H9 (cell line): ENCODE measurements at regions not wholly inside any gene's neighbourhood (a gene's known extent, or its start where the extent isn't known, plus 50 kb on each side); places are given as distances from the start of the nearest gene placed in this dataset.

ENCODE experiments used
- DNase-seq: peaks from one replicate; pipeline ENCODE4 v3.0.0-alpha.2; 2017
- H2AFZ ChIP-seq: one replicate; pipeline ENCODE4 v1.6.1; 2013; ENCODE audit warnings: mild to moderate bottlenecking, low read length, control low read depth, moderate library complexity
- H2AK5ac ChIP-seq: 2 replicates; pipeline ENCODE4 v1.6.1; 2013; ENCODE audit warnings: low read length, control low read depth, mixed read lengths; ENCODE audit not compliant: insufficient read length
- H2BK120ac ChIP-seq: one replicate; pipeline ENCODE4 v1.6.1; 2013; ENCODE audit warnings: low read depth, mild to moderate bottlenecking, low read length, control low read depth, inconsistent platforms; ENCODE audit not compliant: poor library complexity, severe bottlenecking
- H2BK12ac ChIP-seq: 2 replicates; pipeline ENCODE4 v1.6.1; 2013; ENCODE audit warnings: low read length, control low read depth, mixed read lengths, low read depth; ENCODE audit not compliant: insufficient read length
- H2BK15ac ChIP-seq: 2 replicates; pipeline ENCODE4 v1.6.1; 2013; ENCODE audit warnings: low read depth, low read length, control low read depth
- H2BK20ac ChIP-seq: one replicate; pipeline ENCODE4 v1.6.1; 2013; ENCODE audit warnings: low read depth, mild to moderate bottlenecking, low read length, control low read depth, inconsistent platforms; ENCODE audit not compliant: poor library complexity, severe bottlenecking
- H2BK5ac ChIP-seq: 2 replicates; pipeline ENCODE4 v1.6.1; 2013; ENCODE audit warnings: low read length, control low read depth, mixed read lengths; ENCODE audit not compliant: insufficient read length
- H3K14ac ChIP-seq: 2 replicates; pipeline ENCODE4 v1.6.1; 2013; ENCODE audit warnings: low read length, control low read depth; ENCODE audit not compliant: insufficient read depth
- H3K18ac ChIP-seq: 2 replicates; pipeline ENCODE4 v1.6.1; 2013; ENCODE audit warnings: low read depth, mild to moderate bottlenecking, mixed read lengths, low read length, control low read depth; ENCODE audit not compliant: insufficient read length
- H3K23ac ChIP-seq: 2 replicates; pipeline ENCODE4 v1.6.1; 2013; ENCODE audit warnings: low read length, control low read depth, mixed read lengths, low read depth; ENCODE audit not compliant: insufficient read length
- H3K23me2 ChIP-seq: 2 replicates; pipeline ENCODE4 v1.6.1; 2013; ENCODE audit warnings: low read depth, mild to moderate bottlenecking, mixed read lengths, low read length, control low read depth; ENCODE audit not compliant: insufficient read length, poor library complexity, severe bottlenecking
- H3K27ac ChIP-seq: 2 replicates; pipeline ENCODE4 v1.5.1; 2013; ENCODE audit warnings: low read length, control low read depth, mixed read lengths, low read depth; ENCODE audit not compliant: insufficient read length
- H3K27me3 ChIP-seq: 2 replicates; pipeline ENCODE4 v1.6.1; 2013; ENCODE audit warnings: low read length, control low read depth, inconsistent platforms; ENCODE audit not compliant: insufficient read depth
- H3K4ac ChIP-seq: 2 replicates; pipeline ENCODE4 v1.6.1; 2013; ENCODE audit warnings: low read depth, mild to moderate bottlenecking, control low read depth, inconsistent platforms, low read length, moderate library complexity
- H3K4me1 ChIP-seq: 2 replicates; pipeline ENCODE4 v1.6.1; 2013; ENCODE audit warnings: low read length, control low read depth, inconsistent platforms; ENCODE audit not compliant: insufficient read depth
- H3K4me2 ChIP-seq: 2 replicates; pipeline ENCODE4 v1.6.1; 2013; ENCODE audit warnings: low read length, control low read depth, mixed read lengths; ENCODE audit not compliant: insufficient read length, insufficient read depth
- H3K56ac ChIP-seq: 2 replicates; pipeline ENCODE4 v1.6.1; 2013; ENCODE audit warnings: low read depth, mild to moderate bottlenecking, mixed read lengths, low read length, control low read depth; ENCODE audit not compliant: insufficient read length
- H3K79me1 ChIP-seq: 2 replicates; pipeline ENCODE4 v1.6.1; 2013; ENCODE audit warnings: low read depth, mild to moderate bottlenecking, moderate library complexity, low read length, control low read depth, inconsistent platforms; ENCODE audit not compliant: insufficient read depth, poor library complexity, severe bottlenecking
- H3K79me2 ChIP-seq: 2 replicates; pipeline ENCODE4 v1.6.1; 2013; ENCODE audit warnings: low read length, control low read depth, inconsistent platforms; ENCODE audit not compliant: insufficient read depth
- H3K9ac ChIP-seq: 2 replicates; pipeline ENCODE4 v1.6.1; 2013; ENCODE audit warnings: low read length, control low read depth, mixed read lengths; ENCODE audit not compliant: insufficient read length; ENCODE audit errors: extremely low read depth
- H3K9me3 ChIP-seq: one replicate; pipeline ENCODE4 v1.6.1; 2013; ENCODE audit warnings: low read depth, low read length, inconsistent platforms; ENCODE audit not compliant: control insufficient read depth
- H3T11ph ChIP-seq: one replicate; pipeline ENCODE4 v1.6.1; 2013; ENCODE audit warnings: mild to moderate bottlenecking, low read length, control low read depth, inconsistent platforms
- H4K20me1 ChIP-seq: one replicate; pipeline ENCODE4 v1.6.1; 2013; ENCODE audit not compliant: control insufficient read depth, insufficient read length, insufficient read depth
- H4K5ac ChIP-seq: 2 replicates; pipeline ENCODE4 v1.6.1; 2013; ENCODE audit warnings: low read depth, mild to moderate bottlenecking, mixed read lengths, low read length, control low read depth; ENCODE audit not compliant: insufficient read length
- H4K8ac ChIP-seq: replicated peaks from 2 replicates; pipeline ENCODE4 v1.6.1; 2013; ENCODE audit warnings: low read length, control low read depth, mixed read lengths, low read depth; ENCODE audit not compliant: insufficient read length
- H4K91ac ChIP-seq: 2 replicates; pipeline ENCODE4 v1.6.1; 2013; ENCODE audit warnings: low read depth, mild to moderate bottlenecking, moderate library complexity, mixed read lengths, low read length, control low read depth; ENCODE audit not compliant: insufficient read length
- H3K27ac Mint-ChIP-seq, 3 experiments: 2 replicates in 2 of 3; 3 replicates in 1 of 3; pipeline ENCODE4 v1.8.0; 2020 to 2021; ENCODE audit warnings: mixed read lengths in 3 of 3, mild to moderate bottlenecking in 1 of 3, moderate library complexity in 1 of 3
- H3K27me3 Mint-ChIP-seq: 2 replicates; pipeline ENCODE4 v1.8.0; 2021; ENCODE audit warnings: low read depth, mild to moderate bottlenecking, moderate library complexity, mixed read lengths
- H3K36me3 Mint-ChIP-seq, 3 experiments: 2 replicates in 2 of 3; 3 replicates in 1 of 3; pipeline ENCODE4 v1.8.0; 2020 to 2021; ENCODE audit warnings: low read depth in 3 of 3, mixed read lengths in 3 of 3; ENCODE audit not compliant: insufficient read depth in 1 of 3
- H3K4me1 Mint-ChIP-seq, 2 experiments: 2 replicates each; pipeline ENCODE4 v1.8.0; 2020; ENCODE audit warnings: mixed read lengths in 2 of 2
- H3K4me3 Mint-ChIP-seq, 2 experiments: 2 replicates in 1 of 2; 3 replicates in 1 of 2; pipeline ENCODE4 v1.8.0; 2020 to 2021; ENCODE audit warnings: mild to moderate bottlenecking in 2 of 2, mixed read lengths in 2 of 2, moderate library complexity in 1 of 2
- H3K9me3 Mint-ChIP-seq, 2 experiments: 2 replicates in 1 of 2; 3 replicates in 1 of 2; pipeline ENCODE4 v1.8.0; 2020; ENCODE audit warnings: mild to moderate bottlenecking in 2 of 2, mixed read lengths in 2 of 2, moderate library complexity in 1 of 2
- CTCF ChIP-seq: fragments of 200-600 bp; sonication (generic); conservative IDR thresholded peaks from 3 replicates; pipeline ENCODE4 v1.8.0; 2021; ENCODE audit warnings: antibody characterized with exemption, mild to moderate bottlenecking
- WGBS: extraction: QIAGEN DNeasy Blood & Tissue Kit; methylation state at CpG from one replicate; pipeline ENCODE4 v1.1.7; 2013; ENCODE audit warnings: missing lambda C conversion rate, low lambda C conversion rate, mixed read lengths; ENCODE audit not compliant: insufficient read length; ENCODE audit errors: extremely low coverage; 5-methylcytosine and 5-hydroxymethylcytosine counted together

GRCh38 chr20:46809706-46810360 lies 84.8 kb upstream of the EYA2 start:
- Histone ChIP-seq H3K4me1 (no peaks in the 10 kb centered on the region), H3K27ac (no peak overlapping the region), H2BK20ac (no peak overlapping the region), H2AFZ (no peak overlapping the region), H3K56ac (no peak overlapping the region), H3K79me2 (no peaks in the 10 kb centered on the region), H4K8ac (no peak overlapping the region), H3K23ac (no peak overlapping the region), H3K79me1 (no peaks in the 10 kb centered on the region), H3K4ac (no peak overlapping the region), H2BK12ac (no peak overlapping the region), H3K4me2 (no peak overlapping the region), H3K14ac (no peak overlapping the region), H2BK5ac (no peak overlapping the region), H3K23me2 (no peaks in the 10 kb centered on the region), H4K91ac (no peak overlapping the region), H3K9ac (no peak overlapping the region), H2BK120ac (no peak overlapping the region), H2BK15ac (no peak overlapping the region), H4K20me1 (no peaks in the 10 kb centered on the region), H3K27me3 (no peaks in the 10 kb centered on the region), H3T11ph (no peak overlapping the region), H3K9me3 (no peaks in the 10 kb centered on the region), H2AK5ac (no peak overlapping the region), H4K5ac (no peak overlapping the region), H3K18ac (no peak overlapping the region)
- Mint-ChIP-seq H3K9me3 (no peaks in the 10 kb centered on the region), H3K27me3 (no peaks in the 10 kb centered on the region), H3K27ac (peak overlapping the region in 1 of 3 experiments; percentile 8; a peak in 2 of 7 replicates), H3K36me3 (no peaks in the 10 kb centered on the region), H3K4me3 (no peak overlapping the region), H3K4me1 (peaks cover 16 to 22% of the 10 kb centered on the region in 2 experiments)
- TF ChIP-seq CTCF: no peak
- WGBS: no CpG with 5 or more reads among the region's 12 CpGs
- DNase-seq: no peak
